ENCODE measurements at regions not wholly inside any gene's neighbourhood (a gene's known extent, or its start where the extent isn't known, plus 50 kb on each side); places are given as distances from the start of the nearest gene placed in this dataset.

GRCh38 chr12:67413577-67413976 lies 144.4 kb downstream of the CAND1 start:
- BruUV-seq (replicated peaks) = no TSS peak
- DNase-seq = no peak

More at GRCh38 chr12:67413577-67413976, 144.4 kb downstream of the CAND1 start:
- H3K56ac ChIP-seq (ENCODE audit: extremely low read depth, insufficient read depth, low read length) = no peak overlapping the region
- H2AK9ac ChIP-seq (replicated peaks; ENCODE audit: low read depth, low read length, poor library complexity) = no peak overlapping the region
- no peak overlapping the region for H3K27ac ChIP-seq (ENCODE audit: insufficient read depth, low read length)
- no peak overlapping the region for H2BK20ac ChIP-seq (ENCODE audit: low read depth, low read length)
- H2AFZ ChIP-seq (replicated peaks; ENCODE audit: low read length, poor library complexity) = no peak overlapping the region
- peak overlapping the region; percentile 26; the same call in 1 of the 2 replicates for H2AK5ac ChIP-seq (ENCODE audit: low read depth, low read length)
- H2BK120ac ChIP-seq (ENCODE audit: low read depth, low read length) = no peak overlapping the region
- no peak overlapping the region for H3K18ac ChIP-seq (ENCODE audit: low read depth, low read length)
- H3K14ac ChIP-seq (replicated peaks; ENCODE audit: low read depth, low read length) = no peak overlapping the region
- WGBS, 2 experiments (ENCODE audit: extremely low coverage in 2 of 2, insufficient read length in 1 of 2) = 80% methylated on average over 1 of the region's 4 CpGs; no CpG with 5 or more reads in 1 of the 2 experiments
- intact Hi-C loops (cut with micrococcal nuclease) (no loop called here), in situ Hi-C loops (cut with MboI; ENCODE audit: low sequenced_read_pairs) (no loop called here), dilution Hi-C loops (cut with HindIII; ENCODE audit: low sequenced_read_pairs, unreplicated experiment) (no loop called here)
- H3K9ac ChIP-seq (ENCODE audit: low read depth, low read length) = no peak overlapping the region
- no peak overlapping the region for H4K91ac ChIP-seq (ENCODE audit: insufficient read depth, low read depth, low read length)
- no peak for ATAC-seq (ENCODE audit: low read depth)
- H2BK5ac ChIP-seq (ENCODE audit: low read depth, low read length, poor library complexity, severe bottlenecking) = no peak overlapping the region
- no peaks in the 10 kb centered on the region for H3K79me1 ChIP-seq (ENCODE audit: low read depth in 1 of 2, low read length in 2 of 2)
- ChIA-PET POLR2A (ENCODE audit: unreplicated experiment) (no interaction called here), CTCF (interaction anchor here (0.9 kb wide), 1 partner anchor 59 kb away, joined by 5 read pairs; no protein-coding TSS in a partner anchor)
- H3K4ac ChIP-seq (ENCODE audit: low read depth, low read length) = no peak overlapping the region
- no peaks in the 10 kb centered on the region for H3K9me3 ChIP-seq (ENCODE audit: control insufficient read depth, insufficient read depth, low read length)
- H3K4me2 ChIP-seq (ENCODE audit: low read depth, low read length) = no peak overlapping the region
- no peak overlapping the region for H4K8ac ChIP-seq (ENCODE audit: low read depth in 2 of 2, low read length in 2 of 2)
- no peak for TF ChIP-seq RFX5 (IDR thresholded peaks at IDR 0.05; ENCODE audit: low read depth, low read length)
- no peak for TF ChIP-seq ELK1 (IDR thresholded peaks at IDR 0.05; ENCODE audit: borderline replicate concordance, low read depth, low read length)
- TF ChIP-seq BHLHE40 (IDR thresholded peaks at IDR 0.05; ENCODE audit: low read depth, low read length) = no peak
- no peak for TF ChIP-seq FOS (IDR thresholded peaks at IDR 0.05; ENCODE audit: low read depth, low read length)
- TF ChIP-seq RAD21 (IDR thresholded peaks at IDR 0.05; ENCODE audit: low read length) = no peak
- TF ChIP-seq MAZ (IDR thresholded peaks at IDR 0.05; ENCODE audit: borderline replicate concordance, low read depth, low read length) = no peak
- TF ChIP-seq CHD1 (IDR thresholded peaks at IDR 0.05; ENCODE audit: low read depth, low read length) = no peak
- TF ChIP-seq RCOR1 (IDR thresholded peaks at IDR 0.05; ENCODE audit: insufficient replicate concordance, low read length) = no peak
- no peak for TF ChIP-seq CTCF (conservative IDR thresholded peaks at IDR 0.05; ENCODE audit: low read depth, low read length)
- TF ChIP-seq CEBPB (IDR thresholded peaks at IDR 0.05; ENCODE audit: low read depth, low read length) = no peak
- no peak for TF ChIP-seq NFE2L2 (IDR thresholded peaks at IDR 0.05; ENCODE audit: low read depth, low read length)
- TF ChIP-seq MXI1 (IDR thresholded peaks at IDR 0.05; ENCODE audit: borderline replicate concordance, low read depth, low read length) = no peak
- TF ChIP-seq MAFK (IDR thresholded peaks at IDR 0.05; ENCODE audit: low read depth, low read length) = no peak
- TF ChIP-seq SMC3 (IDR thresholded peaks at IDR 0.05; ENCODE audit: low read depth, low read length) = no peak
- no peak for TF ChIP-seq POLR2A (IDR thresholded peaks at IDR 0.05; ENCODE audit: low read depth, low read length)
- no peak for TF ChIP-seq USF2 (IDR thresholded peaks at IDR 0.05; ENCODE audit: low read depth, low read length)
- H4K20me1 ChIP-seq (ENCODE audit: insufficient read depth, low read length) = no peaks in the 10 kb centered on the region
- no peak overlapping the region for H2BK15ac ChIP-seq (ENCODE audit: low read depth, low read length)
- H3K23ac ChIP-seq (ENCODE audit: low read depth, low read length) = no peak overlapping the region
- H3K27me3 ChIP-seq (ENCODE audit: control insufficient read depth, insufficient read depth, low read length) = no peaks in the 10 kb centered on the region; the same call in 1 of the 2 replicates
- no peak overlapping the region for H3K4me3 ChIP-seq (ENCODE audit: insufficient read depth, low read depth, low read length)
- no peaks in the 10 kb centered on the region for H3K9me1 ChIP-seq (ENCODE audit: insufficient read depth, low read length)
- H3K4me1 ChIP-seq (ENCODE audit: control insufficient read depth, insufficient read depth, low read length) = peaks cover 2% of the 10 kb centered on the region; the same call in 1 of the 2 replicates
- no peaks in the 10 kb centered on the region for H3K36me3 ChIP-seq (ENCODE audit: control insufficient read depth, insufficient read depth, low read length)
- no peak overlapping the region for H4K5ac ChIP-seq (ENCODE audit: low read depth, low read length)
